GM12878 (cell line): ENCODE measurements at regions not wholly inside any gene's neighbourhood (a gene's known extent, or its start where the extent isn't known, plus 50 kb on each side); places are given as distances from the start of the nearest gene placed in this dataset.

Experiments
- ATAC-seq: fragments of 200-7000 bp; cut with Tn5 transposase; 3 replicates; pipeline ENCODE4 v1.9.1; 2020; ENCODE audit warnings: mild to moderate bottlenecking, moderate library complexity
- BruUV-seq: library from RNA; stranded (reverse); fragments of 400-500 nt; replicated peaks from 2 replicates; lab custom pipeline; 2021; lab: Mats Ljungman, UMichigan
- CTCF ChIA-PET: fragments of 300-600 bp; sonication (Branson Sonifier 250); formaldehyde crosslinking; extraction: SDS; loops from one replicate; lab custom pipeline; 2021; ENCODE audit warnings: inconsistent platforms; lab: Yijun Ruan, JAX
- POLR2A ChIA-PET: fragments of 350-600 bp; formaldehyde crosslinking; extraction: SDS; loops from one replicate; lab custom pipeline; 2021; ENCODE audit warnings: inconsistent platforms; lab: Charles Lee
- RAD21 ChIA-PET: fragments of 300-600 bp; sonication (Branson Sonifier 250); formaldehyde crosslinking; loops from one replicate; lab custom pipeline; 2023; ENCODE audit warnings: antibody characterized with exemption; ENCODE audit not compliant: unreplicated experiment; lab: Charles Lee
- SMC1A ChIA-PET: fragments of 300-600 bp; sonication (Branson Sonifier 250); formaldehyde crosslinking; loops from one replicate; lab custom pipeline; 2023; ENCODE audit not compliant: unreplicated experiment, uncharacterized antibody; lab: Charles Lee
- DNase-seq: peaks from one replicate; pipeline ENCODE4 v3.0.0-alpha.2; 2011; ENCODE audit warnings: low read depth, low spot score
- FAIRE-seq: peaks from 3 replicates; lab custom pipeline; 2011; peaks lifted over from hg19 to GRCh38; lab: Jason Lieb, UNC
- H2AFZ ChIP-seq: 2 replicates; pipeline ENCODE4 v1.6.0; 2011; ENCODE audit warnings: low read depth, low read length, control low read depth; ENCODE audit not compliant: control insufficient read depth
- H3K27ac ChIP-seq: 2 replicates; pipeline ENCODE4 v1.5.1; 2011; ENCODE audit warnings: control low read depth; ENCODE audit not compliant: control insufficient read depth, insufficient read depth
- H3K27me3 ChIP-seq, 2 experiments: replicated peaks in 1 of 2; 2 replicates each; pipeline versions ENCODE4 v1.6.0 to v1.6.1; 2011; ENCODE audit warnings: low read length in 1 of 2; ENCODE audit not compliant: control insufficient read depth in 2 of 2, insufficient read depth in 2 of 2
- H3K36me3 ChIP-seq, 2 experiments: 2 replicates each; pipeline ENCODE4 v1.5.1; 2011; ENCODE audit warnings: low read length in 1 of 2; ENCODE audit not compliant: control insufficient read depth in 2 of 2, insufficient read depth in 2 of 2
- H3K4me1 ChIP-seq: 2 replicates; pipeline ENCODE4 v1.6.1; 2011; ENCODE audit warnings: mild to moderate bottlenecking, low read length, moderate library complexity, mixed read lengths; ENCODE audit not compliant: control insufficient read depth, insufficient read depth
- H3K4me2 ChIP-seq: 2 replicates; pipeline ENCODE4 v1.6.0; 2011; ENCODE audit warnings: control low read depth; ENCODE audit not compliant: control insufficient read depth, insufficient read depth
- H3K4me3 ChIP-seq: fragments of 200-600 bp; sonication (generic); 2 replicates; pipeline ENCODE4 v1.5.1; 2016
- H3K79me2 ChIP-seq: 2 replicates; pipeline ENCODE4 v1.6.0; 2011; ENCODE audit warnings: low read length; ENCODE audit not compliant: control insufficient read depth, insufficient read depth
- H3K9ac ChIP-seq: 2 replicates; pipeline ENCODE4 v1.8.0; 2011; ENCODE audit warnings: low read length, control low read depth, mixed read lengths; ENCODE audit not compliant: control insufficient read depth, insufficient read depth
- H3K9me3 ChIP-seq: replicated peaks from 3 replicates; pipeline ENCODE4 v1.5.1; 2011; ENCODE audit warnings: mild to moderate bottlenecking, low read length; ENCODE audit not compliant: control insufficient read depth, insufficient read depth
- H4K20me1 ChIP-seq: 2 replicates; pipeline ENCODE4 v1.6.0; 2011; ENCODE audit not compliant: control insufficient read depth, insufficient read depth
- CREM ChIP-seq: IDR thresholded peaks from 2 replicates; pipeline ENCODE4 v1.6.1; 2014; ENCODE audit warnings: antibody characterized with exemption, low read depth
- HSF1 ChIP-seq: fragments of 150-350 bp; IDR thresholded peaks from 2 replicates; pipeline ENCODE4 v1.6.1; 2014; ENCODE audit warnings: mild to moderate bottlenecking, low read depth, low read length
- IKZF1 ChIP-seq: fragments of 450-650 bp; conservative IDR thresholded peaks from 2 replicates; pipeline ENCODE4 v1.6.1; 2017; ENCODE audit warnings: antibody characterized with exemption, mild to moderate bottlenecking
- MYB ChIP-seq: fragments of 150-350 bp; IDR thresholded peaks from 2 replicates; pipeline ENCODE4 v1.6.1; 2014; ENCODE audit warnings: mild to moderate bottlenecking, low read depth, low read length, borderline replicate concordance
- SREBF1 ChIP-seq: IDR thresholded peaks from 2 replicates; pipeline ENCODE4 v1.6.1; 2012; ENCODE audit warnings: mild to moderate bottlenecking, low read length
- SRF ChIP-seq, 2 experiments: IDR thresholded peaks; 2 replicates each; pipeline ENCODE4 v1.6.1; 2011; ENCODE audit warnings: low read depth in 2 of 2, low read length in 2 of 2, mild to moderate bottlenecking in 1 of 2, moderate library complexity in 1 of 2
- STAT3 ChIP-seq: IDR thresholded peaks from 2 replicates; pipeline ENCODE4 v1.6.1; 2011; ENCODE audit warnings: low read depth, low read length, improper control_type of control experiment
- WRNIP1 ChIP-seq: IDR thresholded peaks from 2 replicates; pipeline ENCODE4 v1.6.1; 2011; ENCODE audit warnings: low read depth, low read length, improper control_type of control experiment, borderline replicate concordance
- ZNF622 ChIP-seq: fragments of 450-650 bp; IDR thresholded peaks from 2 replicates; pipeline ENCODE4 v1.6.1; 2017; ENCODE audit warnings: mild to moderate bottlenecking, inconsistent platforms
- WGBS: methylation state at CpG from one replicate; pipeline ENCODE4 v1.1.6; 2016; ENCODE audit warnings: low lambda C conversion rate; ENCODE audit not compliant: insufficient replicate concordance, insufficient coverage; ENCODE audit errors: missing lambda C conversion rate; 5-methylcytosine and 5-hydroxymethylcytosine counted together
- in situ Hi-C: fragments of 300-500 bp; cut with MboI; formaldehyde crosslinking; loops from 9 replicates; pipeline ENCODE4 v1.14.3; 2018; ENCODE audit warnings: mixed read lengths
- intact Hi-C: fragments of 100-400 bp; cut with micrococcal nuclease; formaldehyde crosslinking; loops from one replicate; pipeline ENCODE4 v1.14.2; 2022; ENCODE audit not compliant: unreplicated experiment
- TF ChIP-seq, protein P1 (sequence below): fragments of 450-650 bp; IDR thresholded peaks from 2 replicates; pipeline ENCODE4 v1.6.1; 2017; ENCODE audit warnings: mild to moderate bottlenecking, low read depth, inconsistent platforms; ENCODE audit not compliant: poor library complexity, severe bottlenecking

GRCh38 chr1:172954476-172955150 lies 96.1 kb downstream of the TNFSF18 start (continued):
- no peak for TF ChIP-seq MYB
- no peak for TF ChIP-seq WRNIP1
- no peak for TF ChIP-seq ZNF622
- TF ChIP-seq, all 136 proteins: peak for 0

DNA sequence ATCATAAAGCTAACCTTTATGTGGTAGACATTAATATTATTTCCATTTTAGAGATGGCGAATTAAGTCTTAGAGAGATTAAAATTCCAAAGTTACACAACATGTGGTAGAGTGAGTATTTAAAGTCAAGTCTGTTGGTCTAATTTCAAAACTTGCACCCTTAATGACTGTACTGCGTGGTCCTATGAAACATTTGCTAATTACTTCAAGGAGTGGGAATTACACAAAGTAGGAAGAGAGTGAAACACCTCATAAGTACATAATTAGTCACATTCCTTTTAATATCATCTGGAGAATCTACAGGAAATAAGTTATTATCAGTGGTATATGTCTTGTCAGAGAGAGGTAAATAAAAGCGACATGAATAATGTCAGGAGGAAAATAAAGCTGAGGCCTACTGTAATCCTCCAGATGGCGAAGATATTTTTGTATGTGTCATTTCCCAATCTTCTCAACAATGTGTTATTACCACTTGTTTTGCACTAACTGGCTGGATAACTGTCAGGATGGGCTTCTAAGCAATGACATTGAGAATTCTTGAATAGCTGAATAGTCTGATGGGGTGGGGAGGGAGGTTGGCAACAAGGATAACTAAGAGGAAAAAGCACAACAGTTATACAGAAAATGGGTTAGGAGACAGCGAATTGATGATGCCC lies 95.5 kb downstream of the TNFSF18 start:
- Histone ChIP-seq H3K9me3 (no peaks in the 10 kb centered on the region), H3K36me3 (no peaks in the 10 kb centered on the region), H3K79me2 (no peaks in the 10 kb centered on the region), H3K4me2 (no peak overlapping the region), H2AFZ (no peak overlapping the region), H3K27ac (no peak overlapping the region), H3K4me1 (no peaks in the 10 kb centered on the region), H4K20me1 (no peaks in the 10 kb centered on the region), H3K27me3 (peaks cover 0 to 3% of the 10 kb centered on the region in 2 experiments; a peak in 2 of 4 replicates), H3K4me3 (no peak overlapping the region), H3K9ac (no peak overlapping the region)
- no peak for TF ChIP-seq CREM
- intact Hi-C loops = no loop called here
- ChIA-PET SMC1A (interaction anchor here (1.1 to 1.4 kb wide), 2 partner anchors 29 to 245 kb away, joined by 3 read pairs; no protein-coding TSS in a partner anchor), RAD21 (no interaction called here), CTCF (no interaction called here), POLR2A (no interaction called here)
- ATAC-seq = no peak
- no peak for DNase-seq
- no peak for FAIRE-seq
- BruUV-seq = no TSS peak
- WGBS = 49% methylated on average over 5 of the region's 5 CpGs
- in situ Hi-C loops = no loop called here

- no peaks in the 10 kb centered on the region for H3K4me1 ChIP-seq
- H3K79me2 ChIP-seq = no peaks in the 10 kb centered on the region
- BruUV-seq = no TSS peak
- no peak overlapping the region for H3K4me2 ChIP-seq
- no peaks in the 10 kb centered on the region for H3K9me3 ChIP-seq
- SMC1A ChIA-PET = interaction anchor here (1.4 kb wide), 1 partner anchor 31 kb away, joined by 3 read pairs; no protein-coding TSS in a partner anchor
- intact Hi-C loops = no loop called here
- H4K20me1 ChIP-seq = no peaks in the 10 kb centered on the region
- no peak overlapping the region for H2AFZ ChIP-seq
- POLR2A ChIA-PET = no interaction called here
- no peaks in the 10 kb centered on the region for H3K36me3 ChIP-seq
- RAD21 ChIA-PET = no interaction called here
- no peak overlapping the region for H3K9ac ChIP-seq
- no peak overlapping the region for H3K27ac ChIP-seq
- in situ Hi-C loops = no loop called here
- no peak for DNase-seq
- no peak overlapping the region for H3K4me3 ChIP-seq
- 4% methylated on average over 1 of the region's 1 CpG for WGBS
- FAIRE-seq = no peak
- H3K27me3 ChIP-seq = peaks cover 2 to 3% of the 10 kb centered on the region in 2 experiments; a peak in 3 of 4 replicates
- no peak for ATAC-seq
- CTCF ChIA-PET = no interaction called here
- TF ChIP-seq, protein P1, sequence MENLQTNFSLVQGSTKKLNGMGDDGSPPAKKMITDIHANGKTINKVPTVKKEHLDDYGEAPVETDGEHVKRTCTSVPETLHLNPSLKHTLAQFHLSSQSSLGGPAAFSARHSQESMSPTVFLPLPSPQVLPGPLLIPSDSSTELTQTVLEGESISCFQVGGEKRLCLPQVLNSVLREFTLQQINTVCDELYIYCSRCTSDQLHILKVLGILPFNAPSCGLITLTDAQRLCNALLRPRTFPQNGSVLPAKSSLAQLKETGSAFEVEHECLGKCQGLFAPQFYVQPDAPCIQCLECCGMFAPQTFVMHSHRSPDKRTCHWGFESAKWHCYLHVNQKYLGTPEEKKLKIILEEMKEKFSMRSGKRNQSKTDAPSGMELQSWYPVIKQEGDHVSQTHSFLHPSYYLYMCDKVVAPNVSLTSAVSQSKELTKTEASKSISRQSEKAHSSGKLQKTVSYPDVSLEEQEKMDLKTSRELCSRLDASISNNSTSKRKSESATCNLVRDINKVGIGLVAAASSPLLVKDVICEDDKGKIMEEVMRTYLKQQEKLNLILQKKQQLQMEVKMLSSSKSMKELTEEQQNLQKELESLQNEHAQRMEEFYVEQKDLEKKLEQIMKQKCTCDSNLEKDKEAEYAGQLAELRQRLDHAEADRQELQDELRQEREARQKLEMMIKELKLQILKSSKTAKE = no peak
- TF ChIP-seq STAT3 = no peak
- no peak for TF ChIP-seq SREBF1
- no peak for TF ChIP-seq HSF1
- TF ChIP-seq SRF (IDR thresholded peaks at IDR 0.05; ENCODE audit: low read depth in 2 of 2, low read length in 2 of 2) = no peak
- no peak for TF ChIP-seq IKZF1
These were observed 93.9 kb downstream of the TNFSF18 start for GRCh38 chr1:172956871-172957270.
